NCI-H2196 (cell line): ENCODE measurements at regions not wholly inside any gene's neighbourhood (a gene's known extent, or its start where the extent isn't known, plus 50 kb on each side); places are given as distances from the start of the nearest gene placed in this dataset.

Experiments
- DNase-seq: peaks from one replicate; lab custom pipeline; 2025; ENCODE audit not compliant: unreplicated experiment; lab: John Stamatoyannopoulos, UW

- DNase-seq: peak; percentile 87
Observed at GRCh38 chr12:30874455-30875321, 51.9 kb upstream of the TSPAN11 start.

- DNase-seq: no peak
Observed at GRCh38 chr12:30870491-30871265, 55.9 kb upstream of the TSPAN11 start.

GRCh38 chr12:30867415-30867814 lies 59.1 kb upstream of the TSPAN11 start:
- no peak for DNase-seq

GRCh38 chr12:30866256-30866655 lies 60.3 kb upstream of the TSPAN11 start:
- DNase-seq: no peak

- DNase-seq: no peak
Observed at GRCh38 chr12:30863839-30864238, 62.7 kb upstream of the TSPAN11 start.

- DNase-seq: peak; percentile 37
Observed at GRCh38 chr12:30862486-30862885, 64.1 kb upstream of the TSPAN11 start.

- DNase-seq: no peak
Observed at GRCh38 chr12:30859226-30859625, 67.3 kb upstream of the TSPAN11 start.

- DNase-seq: no peak
Observed at GRCh38 chr12:30858471-30858870, 68.1 kb upstream of the TSPAN11 start.

- DNase-seq: no peak
Observed at GRCh38 chr12:30853561-30854133, 72.9 kb upstream of the TSPAN11 start.

GRCh38 chr12:30850684-30851083 lies 75.9 kb upstream of the TSPAN11 start:
- DNase-seq: no peak

GRCh38 chr12:30847259-30847658 lies 79.3 kb upstream of the TSPAN11 start:
- peak; percentile 75 for DNase-seq

GRCh38 chr12:30846776-30847175 lies 79.8 kb upstream of the TSPAN11 start:
- DNase-seq: no peak

GRCh38 chr12:30845676-30846075 lies 80.9 kb upstream of the TSPAN11 start:
- no peak for DNase-seq

GRCh38 chr12:30843211-30843610 lies 83.3 kb upstream of the TSPAN11 start:
- no peak for DNase-seq

GRCh38 chr12:30840715-30841114 lies 85.8 kb upstream of the TSPAN11 start:
- DNase-seq: no peak

GRCh38 chr12:30839643-30840220 lies 85.0 kb upstream of the CAPRIN2 start:
- no peak for DNase-seq

GRCh38 chr12:30837595-30837994 lies 82.8 kb upstream of the CAPRIN2 start:
- DNase-seq: no peak

GRCh38 chr12:30836656-30837445 lies 82.1 kb upstream of the CAPRIN2 start:
- no peak for DNase-seq

GRCh38 chr12:30835216-30835615 lies 80.5 kb upstream of the CAPRIN2 start:
- DNase-seq: no peak

- no peak for DNase-seq
Observed at GRCh38 chr12:30830751-30831150, 76.0 kb upstream of the CAPRIN2 start.

GRCh38 chr12:30829876-30830275 lies 75.1 kb upstream of the CAPRIN2 start:
- no peak for DNase-seq
